HT1080 (cell line): ENCODE measurements at regions not wholly inside any gene's neighbourhood (a gene's known extent, or its start where the extent isn't known, plus 50 kb on each side); places are given as distances from the start of the nearest gene placed in this dataset.

Experiments
- DNase-seq: peaks from one replicate; pipeline ENCODE4 v3.0.0-alpha.2; 2015; ENCODE audit warnings: low read depth

- DNase-seq = no peak
Observed at GRCh38 chr2:47237375-47238334, 61.3 kb upstream of the CALM2 start.

DNA sequence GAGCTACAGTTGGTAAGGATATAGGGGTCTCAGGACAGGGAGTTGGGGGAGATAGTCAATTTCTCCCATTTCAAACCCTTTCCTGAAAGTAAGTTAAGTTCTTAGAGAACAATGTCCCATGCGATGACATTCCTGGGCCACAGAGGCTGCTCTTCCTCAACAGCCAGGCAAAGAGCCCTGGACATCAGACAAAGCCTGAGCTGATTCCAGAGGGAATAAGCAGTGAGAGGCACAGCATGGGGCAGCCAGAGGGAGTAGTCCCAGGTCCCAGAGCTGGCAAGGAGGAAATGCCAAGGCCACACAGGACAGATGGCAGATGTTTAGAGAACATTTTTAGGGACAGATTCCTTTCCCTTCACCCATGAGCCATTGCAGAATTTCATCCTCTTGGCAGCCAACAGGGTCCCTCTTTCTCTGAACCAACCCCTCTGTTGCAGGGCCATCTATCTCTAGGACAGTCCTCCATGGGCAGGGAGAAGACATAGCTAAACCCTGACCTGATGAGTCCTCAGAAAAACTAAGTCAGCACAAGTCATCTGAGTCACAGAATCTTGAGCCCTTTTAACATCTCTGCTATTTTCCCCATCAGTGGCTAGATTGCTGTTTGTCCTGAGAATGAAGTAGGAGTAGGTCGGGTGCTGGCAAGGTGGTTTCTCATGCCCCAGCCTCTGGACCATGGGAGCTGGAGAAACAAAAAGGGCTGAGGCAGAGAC, 60.3 kb upstream of the CALM2 start:
- DNase-seq = no peak

- DNase-seq = no peak
Observed at GRCh38 chr2:47235132-47235531, 58.8 kb upstream of the CALM2 start.

DNA sequence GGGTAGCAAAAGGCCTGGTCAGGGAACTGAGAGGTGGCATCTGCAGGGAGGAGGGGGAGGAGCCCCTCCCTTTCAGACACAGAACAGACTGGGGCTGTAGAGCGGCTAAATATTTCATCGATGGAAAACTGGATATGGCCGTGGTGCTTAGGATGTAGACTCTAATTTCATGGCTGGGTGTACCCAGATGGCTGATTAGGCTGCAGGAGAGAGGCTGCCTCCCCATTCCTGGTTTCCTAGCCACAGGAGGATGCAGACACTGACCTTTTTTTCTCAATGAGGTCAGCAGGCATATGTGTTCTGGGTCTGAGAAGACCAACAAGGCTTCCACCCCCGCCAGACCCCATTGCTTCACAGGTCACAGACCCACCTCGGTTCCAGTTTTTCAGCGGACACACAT, 58.1 kb upstream of the CALM2 start:
- DNase-seq = no peak

DNA sequence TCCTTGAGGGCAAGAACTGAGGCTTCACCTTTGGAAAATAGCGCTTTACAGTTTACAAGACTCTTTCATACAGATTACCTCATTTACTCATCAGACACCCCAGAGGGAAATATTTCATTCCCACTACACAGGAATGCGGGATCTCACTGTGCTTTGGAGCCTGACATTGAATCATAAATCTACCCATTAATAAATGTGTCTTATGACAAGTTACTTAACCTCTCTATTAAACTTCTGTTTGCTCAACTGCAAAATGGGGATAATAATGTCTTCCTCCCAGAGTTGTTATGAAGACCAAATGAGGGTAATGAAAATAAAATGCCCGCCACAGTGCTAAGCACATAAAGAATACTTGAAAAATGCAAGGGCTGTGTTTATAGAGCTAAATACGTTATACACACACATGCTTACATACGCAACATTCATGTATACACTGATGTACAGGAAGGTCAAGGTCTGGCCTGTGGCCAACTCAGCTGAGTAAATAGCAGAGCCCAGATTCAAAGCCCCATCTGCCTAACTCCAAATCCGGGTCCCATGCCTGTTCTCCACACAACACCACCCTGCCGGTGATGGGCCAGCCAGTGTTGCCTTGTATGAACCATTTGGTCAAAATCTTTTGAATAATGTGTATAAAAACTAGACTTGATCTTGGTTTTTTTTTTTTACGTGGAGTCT, 56.6 kb upstream of the CALM2 start:
- no peak for DNase-seq

GRCh38 chr2:47230418-47230817, 54.1 kb upstream of the CALM2 start:
- DNase-seq = no peak

- DNase-seq = no peak
Observed at GRCh38 chr2:47227532-47228279, 51.4 kb upstream of the CALM2 start.

GRCh38 chr2:47226923-47227220, 50.6 kb upstream of the CALM2 start:
- no peak for DNase-seq

GRCh38 chr2:47226132-47226922, 50.0 kb upstream of the CALM2 start:
- no peak for DNase-seq
